ENCODE measurements at regions not wholly inside any gene's neighbourhood (a gene's known extent, or its start where the extent isn't known, plus 50 kb on each side); places are given as distances from the start of the nearest gene placed in this dataset.
A peak's percentile ranks its signal among the peaks of the same experiment; 100 is the strongest.

- DNase-seq = no peak
- ChIA-PET POLR2A (no interaction called here), CTCF (interaction anchor here (0.7 to 3.0 kb wide), 11 partner anchors 8 to 231 kb away, joined by 3 to 11 read pairs (median 3); no protein-coding TSS in a partner anchor)
- 87% methylated on average over 9 of the region's 9 CpGs for WGBS (ENCODE audit: insufficient coverage)
- Histone ChIP-seq H3K27ac (ENCODE audit: insufficient read depth in 1 of 2, low read depth in 1 of 2, low read length in 2 of 2, poor library complexity in 1 of 2, severe bottlenecking in 2 of 2) (no peak overlapping the region), H3K4me1 (ENCODE audit: control extremely low read depth in 1 of 4, control insufficient read depth in 4 of 4, insufficient read depth in 4 of 4, low read length in 3 of 4) (no peaks in the 10 kb centered on the region), H3K27me3 (replicated peaks in 2 of 5; ENCODE audit: control insufficient read depth in 4 of 5, insufficient read depth in 5 of 5, low read length in 4 of 5) (no peaks in the 10 kb centered on the region), H3K36me3 (ENCODE audit: control insufficient read depth in 4 of 4, insufficient read depth in 4 of 4, low read length in 3 of 4) (no peaks in the 10 kb centered on the region), H3K9me3 (ENCODE audit: control extremely low read depth in 1 of 5, control insufficient read depth in 4 of 5, insufficient read depth in 2 of 5, low read depth in 1 of 5, low read length in 4 of 5) (peaks cover 0 to 3% (median 0%) of the 10 kb centered on the region in 5 experiments), H3K4me3 (ENCODE audit: control insufficient read depth in 1 of 7, extremely low read depth in 1 of 7, insufficient read depth in 4 of 7, low read depth in 2 of 7, low read length in 6 of 7) (no peak overlapping the region)
These were observed 62.5 kb upstream of the FAR2 start for GRCh38 chr12:29086325-29087271.

GRCh38 chr12:29088611-29089219 is 60.4 kb upstream of the FAR2 start:
- no peak overlapping the region for H3K4me3 ChIP-seq (ENCODE audit: control insufficient read depth in 1 of 7, extremely low read depth in 1 of 7, insufficient read depth in 4 of 7, low read depth in 2 of 7, low read length in 6 of 7)
- POLR2A ChIA-PET = no interaction called here
- H3K9me3 ChIP-seq (ENCODE audit: control extremely low read depth in 1 of 5, control insufficient read depth in 4 of 5, insufficient read depth in 2 of 5, low read depth in 1 of 5, low read length in 4 of 5) = peaks cover 3 to 14% (median 6%) of the 10 kb centered on the region in 5 experiments
- DNase-seq = peak in 1 of 3 donors; percentile 33
- no peak overlapping the region for H3K27ac ChIP-seq (ENCODE audit: insufficient read depth in 1 of 2, low read depth in 1 of 2, low read length in 2 of 2, poor library complexity in 1 of 2, severe bottlenecking in 2 of 2)
- no peaks in the 10 kb centered on the region for H3K4me1 ChIP-seq (ENCODE audit: control extremely low read depth in 1 of 4, control insufficient read depth in 4 of 4, insufficient read depth in 4 of 4, low read length in 3 of 4)
- CTCF ChIA-PET = interaction anchor here (0.7 to 3.0 kb wide), 8 partner anchors 11 to 229 kb away, joined by 3 to 11 read pairs (median 4); no protein-coding TSS in a partner anchor
- H3K36me3 ChIP-seq (ENCODE audit: control insufficient read depth in 4 of 4, insufficient read depth in 4 of 4, low read length in 3 of 4) = no peaks in the 10 kb centered on the region
- H3K27me3 ChIP-seq (replicated peaks in 2 of 5; ENCODE audit: control insufficient read depth in 4 of 5, insufficient read depth in 5 of 5, low read length in 4 of 5) = no peaks in the 10 kb centered on the region
